Right atrium auricular region (tissue), 2 donors: ENCODE measurements at regions not wholly inside any gene's neighbourhood (a gene's known extent, or its start where the extent isn't known, plus 50 kb on each side); places are given as distances from the start of the nearest gene placed in this dataset.

Experiments
- DNase-seq: peaks from one replicate; pipeline ENCODE4 v3.0.0-alpha.2; 2019; ENCODE audit warnings: low spot score
- H3K27ac ChIP-seq, 2 donors: fragments of 200-600 bp; sonication (generic); 1 replicate in 1 of 2; 2 replicates in 1 of 2; pipeline ENCODE4 v1.5.1; 2016 to 2019
- H3K27me3 ChIP-seq, 2 donors: fragments of 200-600 bp; sonication (generic); one replicate each; pipeline versions ENCODE4 v1.5.1 to v1.6.0; 2017 to 2019
- H3K36me3 ChIP-seq: fragments of 200-600 bp; sonication (generic); one replicate; pipeline ENCODE4 v1.5.1; 2016
- H3K4me1 ChIP-seq, 2 donors: fragments of 200-600 bp; sonication (generic); one replicate each; pipeline versions ENCODE4 v1.5.1 to v1.6.0; 2017 to 2019
- H3K4me3 ChIP-seq, 2 donors: fragments of 200-600 bp; sonication (generic); 1 replicate in 1 of 2; 2 replicates in 1 of 2; pipeline ENCODE4 v1.5.1; 2017 to 2019; ENCODE audit warnings: mild to moderate bottlenecking in 1 of 2, moderate library complexity in 1 of 2
- H3K9me3 ChIP-seq, 2 donors: fragments of 200-600 bp; sonication (generic); one replicate each; pipeline ENCODE4 v1.5.1; 2019
- TF ChIP-seq, protein P1 (sequence below), 2 donors: fragments of 200-600 bp; sonication (generic); IDR thresholded peaks; one replicate each; pipeline ENCODE4 v1.5.1; 2019; ENCODE audit warnings: antibody characterized with exemption in 2 of 2

- H3K4me1 ChIP-seq: no peaks in the 10 kb centered on the region
- no peak for DNase-seq
- H3K4me3 ChIP-seq: no peak overlapping the region
- H3K27ac ChIP-seq: no peak overlapping the region
- no peaks in the 10 kb centered on the region for H3K27me3 ChIP-seq
- no peaks in the 10 kb centered on the region for H3K36me3 ChIP-seq
- H3K9me3 ChIP-seq: no peaks in the 10 kb centered on the region
- TF ChIP-seq, protein P1, sequence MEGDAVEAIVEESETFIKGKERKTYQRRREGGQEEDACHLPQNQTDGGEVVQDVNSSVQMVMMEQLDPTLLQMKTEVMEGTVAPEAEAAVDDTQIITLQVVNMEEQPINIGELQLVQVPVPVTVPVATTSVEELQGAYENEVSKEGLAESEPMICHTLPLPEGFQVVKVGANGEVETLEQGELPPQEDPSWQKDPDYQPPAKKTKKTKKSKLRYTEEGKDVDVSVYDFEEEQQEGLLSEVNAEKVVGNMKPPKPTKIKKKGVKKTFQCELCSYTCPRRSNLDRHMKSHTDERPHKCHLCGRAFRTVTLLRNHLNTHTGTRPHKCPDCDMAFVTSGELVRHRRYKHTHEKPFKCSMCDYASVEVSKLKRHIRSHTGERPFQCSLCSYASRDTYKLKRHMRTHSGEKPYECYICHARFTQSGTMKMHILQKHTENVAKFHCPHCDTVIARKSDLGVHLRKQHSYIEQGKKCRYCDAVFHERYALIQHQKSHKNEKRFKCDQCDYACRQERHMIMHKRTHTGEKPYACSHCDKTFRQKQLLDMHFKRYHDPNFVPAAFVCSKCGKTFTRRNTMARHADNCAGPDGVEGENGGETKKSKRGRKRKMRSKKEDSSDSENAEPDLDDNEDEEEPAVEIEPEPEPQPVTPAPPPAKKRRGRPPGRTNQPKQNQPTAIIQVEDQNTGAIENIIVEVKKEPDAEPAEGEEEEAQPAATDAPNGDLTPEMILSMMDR (IDR thresholded peaks at IDR 0.05): no peak
Observed at GRCh38 chr5:155866971-155867370, 460.0 kb upstream of the SGCD start.

- Histone ChIP-seq H3K27ac (no peak overlapping the region), H3K27me3 (no peaks in the 10 kb centered on the region), H3K9me3 (no peaks in the 10 kb centered on the region), H3K4me1 (no peaks in the 10 kb centered on the region), H3K36me3 (no peaks in the 10 kb centered on the region), H3K4me3 (no peak overlapping the region)
- TF ChIP-seq, protein P1 (IDR thresholded peaks at IDR 0.05): no peak
- DNase-seq: no peak
Observed at GRCh38 chr5:155867522-155868088, 459.4 kb upstream of the SGCD start.

GRCh38 chr5:155870636-155871035, 456.3 kb upstream of the SGCD start:
- Histone ChIP-seq H3K36me3 (no peaks in the 10 kb centered on the region), H3K4me1 (no peaks in the 10 kb centered on the region), H3K27ac (no peak overlapping the region), H3K27me3 (no peaks in the 10 kb centered on the region), H3K9me3 (no peaks in the 10 kb centered on the region), H3K4me3 (no peak overlapping the region)
- TF ChIP-seq, protein P1 (IDR thresholded peaks at IDR 0.05): no peak
- DNase-seq: no peak

DNA sequence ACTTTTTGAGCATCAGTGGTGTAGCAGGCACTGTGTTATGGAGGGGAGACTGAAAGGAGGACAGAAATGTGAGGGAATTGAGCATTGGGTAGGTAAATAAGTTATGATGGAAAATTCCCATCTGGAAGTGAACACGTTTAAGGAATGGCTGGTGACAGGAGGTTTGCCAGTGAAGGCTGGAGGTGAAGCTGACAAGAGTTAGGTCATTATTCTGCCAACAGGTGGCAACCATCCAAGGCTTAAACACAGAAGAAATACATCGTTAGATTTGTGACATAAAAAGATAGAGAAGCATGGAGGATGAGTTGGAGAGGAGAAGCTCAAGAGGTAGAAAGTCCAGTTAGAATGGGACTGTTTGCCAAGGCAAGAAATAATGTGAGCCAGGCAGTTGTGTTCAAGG, 455.3 kb upstream of the SGCD start:
- H3K4me1 ChIP-seq: no peaks in the 10 kb centered on the region
- H3K27me3 ChIP-seq: no peaks in the 10 kb centered on the region
- H3K9me3 ChIP-seq: no peaks in the 10 kb centered on the region
- TF ChIP-seq, protein P1 (IDR thresholded peaks at IDR 0.05): no peak
- no peaks in the 10 kb centered on the region for H3K36me3 ChIP-seq
- no peak overlapping the region for H3K4me3 ChIP-seq
- no peak for DNase-seq
- no peak overlapping the region for H3K27ac ChIP-seq

- TF ChIP-seq, protein P1 (IDR thresholded peaks at IDR 0.05): no peak
- no peak overlapping the region for H3K27ac ChIP-seq
- no peak for DNase-seq
- H3K36me3 ChIP-seq: no peaks in the 10 kb centered on the region
- H3K4me3 ChIP-seq: no peak overlapping the region
- H3K9me3 ChIP-seq: no peaks in the 10 kb centered on the region
- H3K4me1 ChIP-seq: no peaks in the 10 kb centered on the region
- H3K27me3 ChIP-seq: no peaks in the 10 kb centered on the region
Observed at GRCh38 chr5:155872629-155873220, 454.2 kb upstream of the SGCD start.
